Muscle layer of colon (tissue), 2 donors: ENCODE measurements at regions not wholly inside any gene's neighbourhood (a gene's known extent, or its start where the extent isn't known, plus 50 kb on each side); places are given as distances from the start of the nearest gene placed in this dataset.

Experiments used
- H3K27ac ChIP-seq: one replicate; pipeline ENCODE4 v1.7.0; 2013; ENCODE audit warnings: low read depth, mild to moderate bottlenecking, low read length, moderate library complexity
- H3K27me3 ChIP-seq, 2 donors: one replicate each; pipeline ENCODE4 v1.7.0; 2013; ENCODE audit warnings: low read length in 2 of 2, mild to moderate bottlenecking in 2 of 2; ENCODE audit not compliant: insufficient read depth in 2 of 2, control insufficient read depth in 1 of 2
- H3K36me3 ChIP-seq: one replicate; pipeline ENCODE4 v1.7.0; 2013; ENCODE audit warnings: mild to moderate bottlenecking, low read length; ENCODE audit not compliant: insufficient read depth
- H3K4me1 ChIP-seq: one replicate; pipeline ENCODE4 v1.7.0; 2013; ENCODE audit warnings: mild to moderate bottlenecking, low read length; ENCODE audit not compliant: insufficient read depth
- H3K4me3 ChIP-seq, 2 donors: one replicate each; pipeline ENCODE4 v1.7.0; 2013; ENCODE audit warnings: low read length in 2 of 2, low read depth in 1 of 2, mild to moderate bottlenecking in 1 of 2, moderate library complexity in 1 of 2
- H3K9ac ChIP-seq: one replicate; pipeline ENCODE4 v1.7.0; 2013; ENCODE audit warnings: low read length
- H3K9me3 ChIP-seq: one replicate; pipeline ENCODE4 v1.7.0; 2013; ENCODE audit warnings: mild to moderate bottlenecking, low read length
- donor health status: abdominal sarcoma.
- donor health status: Adenocarcinoma of cecum.

DNA sequence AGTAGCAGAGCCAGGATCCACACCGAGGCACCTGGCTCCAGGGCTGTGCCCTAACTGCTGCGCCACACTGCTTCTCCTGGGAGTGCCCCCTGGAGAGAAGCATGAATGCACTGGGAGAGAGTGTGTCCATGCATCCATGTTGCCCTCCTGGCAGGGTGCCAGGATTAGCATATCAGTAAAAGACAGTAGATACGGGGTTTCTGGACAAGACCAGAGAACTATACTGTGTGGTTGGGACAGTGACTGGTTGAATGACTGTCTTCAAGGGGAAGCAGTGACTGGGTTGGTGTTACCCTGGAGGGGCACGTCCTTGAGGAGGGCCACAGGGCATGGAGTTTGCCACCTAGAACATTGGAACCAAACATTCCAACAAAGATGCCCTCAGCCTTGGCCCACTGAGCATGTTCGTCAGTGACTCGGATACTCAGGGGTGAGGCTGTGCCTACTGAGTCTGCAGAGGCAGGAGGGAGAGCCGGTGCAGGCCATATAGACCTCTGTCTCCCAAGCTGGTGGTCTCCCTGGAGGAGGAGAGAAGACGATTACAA is 288.8 kb downstream of the CDC5L start:
- Histone ChIP-seq H3K4me3 (no peak overlapping the region), H3K27ac (no peak overlapping the region), H3K9ac (no peak overlapping the region), H3K36me3 (no peaks in the 10 kb centered on the region), H3K4me1 (no peaks in the 10 kb centered on the region), H3K27me3 (no peaks in the 10 kb centered on the region), H3K9me3 (no peaks in the 10 kb centered on the region)

DNA sequence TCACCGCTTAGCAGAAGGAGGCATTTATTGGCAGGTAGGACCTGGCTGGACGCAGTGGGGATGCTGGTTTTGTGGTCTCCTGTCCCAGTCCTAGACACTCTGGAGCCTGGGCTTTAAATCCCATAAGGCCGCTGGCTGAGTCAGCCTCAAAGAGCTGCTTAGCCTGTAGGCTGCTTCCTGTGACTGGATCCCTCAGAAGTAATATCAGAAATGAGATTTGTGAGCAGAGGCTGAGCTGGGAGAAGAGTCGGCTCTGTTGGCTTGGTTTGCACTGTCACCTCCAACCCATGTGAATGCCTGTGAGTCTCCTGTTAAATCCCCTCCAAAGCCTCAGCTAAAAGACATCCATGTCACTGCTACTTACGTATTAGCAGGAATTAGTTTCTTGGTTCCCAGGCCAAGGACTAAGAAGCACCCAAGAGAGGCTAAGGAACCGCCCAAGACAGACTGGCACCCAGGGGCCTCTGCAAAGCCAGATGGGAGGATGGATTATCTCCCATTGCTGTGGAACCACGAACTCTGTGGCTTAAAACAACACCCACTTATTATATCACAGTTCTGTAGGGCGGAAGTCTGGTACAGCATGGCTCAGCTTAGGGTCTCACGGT is 289.4 kb downstream of the CDC5L start:
- Histone ChIP-seq H3K9ac (no peak overlapping the region), H3K4me3 (no peak overlapping the region), H3K36me3 (no peaks in the 10 kb centered on the region), H3K27ac (no peak overlapping the region), H3K27me3 (no peaks in the 10 kb centered on the region), H3K4me1 (no peaks in the 10 kb centered on the region), H3K9me3 (no peaks in the 10 kb centered on the region)

DNA sequence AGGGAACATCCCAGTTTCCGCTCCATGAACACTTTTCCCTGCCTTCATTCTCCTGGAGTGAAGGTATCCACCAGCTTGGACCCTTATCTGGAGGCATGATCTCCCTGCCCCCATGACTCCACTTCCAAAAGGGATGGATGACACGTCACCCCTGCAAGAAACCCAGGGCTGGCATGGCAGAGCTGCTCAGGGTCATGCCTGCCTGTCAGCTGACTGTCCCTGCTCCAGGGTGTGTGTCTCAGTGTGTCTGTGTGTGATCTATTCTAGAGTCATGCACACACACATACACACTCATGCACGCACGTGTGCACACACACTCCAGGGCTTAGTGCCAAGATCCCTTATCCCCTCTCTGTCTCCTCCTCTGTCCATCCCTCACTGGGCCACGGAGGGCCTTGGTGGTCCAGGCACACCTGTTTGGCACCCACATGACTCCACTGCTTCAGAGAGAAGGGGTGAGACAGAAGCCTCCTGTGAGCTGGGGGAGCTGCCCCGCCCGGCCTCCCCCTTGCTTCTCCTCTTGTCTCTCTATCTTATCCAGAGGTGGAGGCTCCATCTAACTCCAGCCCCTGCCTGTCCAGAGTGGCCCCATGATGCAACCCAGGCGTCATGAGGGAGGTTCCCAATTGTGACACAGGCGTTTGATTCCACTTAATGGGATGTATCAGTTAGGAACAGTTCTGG is 290.9 kb downstream of the CDC5L start:
- H3K9me3 ChIP-seq, result no peaks in the 10 kb centered on the region
- H3K9ac ChIP-seq, result no peak overlapping the region
- no peak overlapping the region for H3K4me3 ChIP-seq
- no peaks in the 10 kb centered on the region for H3K4me1 ChIP-seq
- H3K27me3 ChIP-seq, result no peaks in the 10 kb centered on the region
- H3K36me3 ChIP-seq, result no peaks in the 10 kb centered on the region
- H3K27ac ChIP-seq, result no peak overlapping the region

DNA sequence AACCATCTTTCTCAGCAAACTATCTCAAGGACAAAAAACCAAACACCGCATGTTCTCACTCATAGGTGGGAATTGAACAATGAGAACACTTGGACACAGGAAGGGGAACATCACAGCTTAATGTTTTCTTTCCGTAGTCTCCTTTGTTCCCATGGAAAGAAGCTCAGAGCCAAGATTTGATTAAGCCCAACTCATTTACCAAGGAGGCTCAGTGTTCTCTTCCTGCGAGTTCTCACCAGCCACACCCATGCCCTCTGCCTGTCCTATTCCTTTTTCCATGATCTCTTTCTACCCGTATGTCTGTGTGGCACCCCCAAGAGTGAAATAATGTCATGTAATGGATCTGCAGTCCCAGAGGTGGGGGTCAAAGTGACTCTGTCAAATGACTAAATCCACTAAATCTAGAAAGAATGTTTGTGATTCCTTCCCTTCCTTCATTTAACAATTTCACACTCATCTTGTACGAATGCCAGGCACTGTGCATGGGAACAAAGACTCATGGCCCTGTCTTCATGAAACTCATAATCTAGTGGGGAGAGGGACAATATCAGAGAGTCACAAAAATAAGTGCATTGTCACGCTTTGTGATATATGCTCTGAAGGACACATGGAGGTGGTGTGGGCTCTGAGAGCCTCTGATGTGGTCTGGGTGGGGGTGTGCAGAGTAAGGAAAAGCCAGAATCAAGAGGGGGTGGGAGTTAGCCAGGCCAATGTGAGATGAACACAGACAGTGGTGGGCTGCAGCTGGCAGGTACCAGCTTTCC is 292.1 kb downstream of the CDC5L start:
- no peaks in the 10 kb centered on the region for H3K36me3 ChIP-seq
- no peaks in the 10 kb centered on the region for H3K27me3 ChIP-seq
- no peaks in the 10 kb centered on the region for H3K9me3 ChIP-seq
- no peak overlapping the region for H3K4me3 ChIP-seq
- H3K27ac ChIP-seq, result no peak overlapping the region
- no peak overlapping the region for H3K9ac ChIP-seq
- H3K4me1 ChIP-seq, result no peaks in the 10 kb centered on the region

DNA sequence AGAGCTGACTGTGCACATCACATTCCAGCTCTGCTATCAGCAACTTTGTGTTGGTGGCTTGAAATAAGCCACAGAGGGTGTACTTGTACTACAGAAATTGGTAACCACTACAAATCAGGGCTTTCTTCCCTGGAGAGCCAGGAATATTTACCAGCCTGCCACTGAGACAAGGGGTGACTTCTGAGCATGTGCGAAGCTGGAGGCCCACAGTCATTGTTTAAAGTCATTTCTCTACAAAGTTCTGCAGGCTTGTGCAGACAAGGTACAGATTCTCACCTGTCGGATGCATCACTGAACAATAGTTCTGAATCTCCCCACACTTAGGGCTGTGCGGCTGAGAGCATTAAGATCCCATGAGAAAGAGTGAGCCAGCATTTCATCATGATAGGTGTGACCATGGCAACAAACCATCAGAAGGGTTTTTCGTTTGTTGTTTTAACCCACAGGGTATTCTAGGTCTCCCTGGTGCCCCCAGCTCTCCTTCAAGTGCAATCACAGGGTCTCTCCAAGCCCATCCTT is 292.8 kb downstream of the CDC5L start:
- Histone ChIP-seq H3K36me3 (no peaks in the 10 kb centered on the region), H3K4me1 (no peaks in the 10 kb centered on the region), H3K27ac (no peak overlapping the region), H3K4me3 (no peak overlapping the region), H3K9ac (no peak overlapping the region), H3K27me3 (no peaks in the 10 kb centered on the region), H3K9me3 (no peaks in the 10 kb centered on the region)

DNA sequence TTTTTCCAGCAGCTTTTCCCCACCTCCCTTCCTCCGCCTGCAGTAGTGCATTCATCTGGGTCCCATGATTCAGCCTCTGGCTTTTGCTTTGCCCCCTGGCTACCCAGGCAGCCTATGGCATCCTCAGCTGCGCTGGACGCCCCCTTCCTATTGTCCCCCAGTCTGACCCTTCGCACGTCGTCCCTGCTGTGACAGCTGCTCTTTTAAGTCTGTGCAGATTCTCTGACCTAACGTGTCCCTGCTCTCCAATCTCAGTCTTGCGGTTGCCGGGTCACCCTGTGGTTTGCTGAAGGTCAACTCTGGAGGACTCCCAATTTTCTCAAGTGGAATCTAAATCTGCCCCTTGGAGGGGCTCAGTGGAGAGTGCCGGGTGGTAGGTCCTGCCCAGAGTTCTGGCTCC is 294.3 kb downstream of the CDC5L start:
- no peaks in the 10 kb centered on the region for H3K4me1 ChIP-seq
- no peaks in the 10 kb centered on the region for H3K27me3 ChIP-seq
- H3K27ac ChIP-seq, result no peak overlapping the region
- no peaks in the 10 kb centered on the region for H3K9me3 ChIP-seq
- H3K4me3 ChIP-seq, result no peak overlapping the region
- no peak overlapping the region for H3K9ac ChIP-seq
- H3K36me3 ChIP-seq, result no peaks in the 10 kb centered on the region

DNA sequence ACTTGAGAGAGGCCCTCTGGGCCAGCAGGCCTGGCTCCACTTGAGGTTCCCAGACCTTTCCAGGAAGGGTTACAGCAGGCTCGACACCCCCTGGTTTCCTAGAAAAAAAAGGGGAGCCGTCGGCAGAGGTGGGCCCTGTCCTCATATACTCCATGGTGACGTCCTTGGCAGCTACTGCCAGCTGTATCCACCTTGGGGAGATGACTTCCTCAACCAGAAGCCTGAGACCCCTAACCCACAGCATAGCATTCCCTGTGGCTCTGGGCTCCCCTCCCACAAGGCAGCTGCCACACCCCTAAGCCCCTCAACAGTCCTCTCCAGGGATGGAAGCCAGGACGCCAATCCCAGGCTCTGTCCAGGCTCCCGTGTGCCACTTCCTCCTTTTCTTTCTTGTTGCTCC is 294.8 kb downstream of the CDC5L start:
- no peak overlapping the region for H3K27ac ChIP-seq
- H3K36me3 ChIP-seq, result no peaks in the 10 kb centered on the region
- no peaks in the 10 kb centered on the region for H3K4me1 ChIP-seq
- H3K9me3 ChIP-seq, result no peaks in the 10 kb centered on the region
- H3K4me3 ChIP-seq, result no peak overlapping the region
- H3K27me3 ChIP-seq, result no peaks in the 10 kb centered on the region
- no peak overlapping the region for H3K9ac ChIP-seq

DNA sequence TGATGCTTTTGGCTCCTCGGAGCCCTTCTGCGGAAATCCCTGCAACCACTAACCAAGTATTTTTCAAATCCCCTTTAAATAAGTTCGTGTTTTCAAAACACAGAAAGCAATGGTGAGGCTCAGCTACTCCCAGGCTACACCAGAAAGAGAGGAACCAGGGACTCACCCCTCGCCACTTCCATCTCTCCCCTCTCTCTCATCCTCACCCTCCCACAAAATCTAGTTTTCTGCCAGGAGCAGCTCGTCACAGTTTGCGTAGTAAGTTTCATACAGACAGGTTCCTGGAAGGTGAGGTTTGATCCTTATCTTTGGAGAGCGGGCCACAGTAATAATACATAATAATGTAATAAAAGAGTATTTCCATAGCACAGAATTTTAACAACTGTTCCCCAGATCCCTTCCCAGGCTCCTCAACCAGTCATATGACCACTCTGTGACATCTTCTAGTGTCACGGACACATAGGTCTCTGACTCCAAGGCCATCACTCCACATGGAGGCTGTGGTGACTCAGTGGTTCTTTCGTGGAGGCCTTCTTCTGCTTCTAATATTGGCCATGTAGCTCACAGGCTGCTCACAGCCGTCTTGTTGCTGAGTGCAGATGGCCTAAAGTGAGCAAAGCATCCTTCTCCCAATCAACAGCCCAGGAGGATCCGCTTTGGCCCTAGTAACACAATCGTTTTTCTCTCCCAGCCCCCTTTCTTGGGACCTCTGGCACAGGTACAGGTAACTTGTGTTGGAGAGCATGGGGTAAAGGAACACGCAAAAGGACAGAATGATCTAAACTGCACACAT is 295.7 kb downstream of the CDC5L start:
- Histone ChIP-seq H3K9ac (no peak overlapping the region), H3K27me3 (no peaks in the 10 kb centered on the region), H3K9me3 (no peaks in the 10 kb centered on the region), H3K27ac (no peak overlapping the region), H3K36me3 (no peaks in the 10 kb centered on the region), H3K4me3 (no peak overlapping the region), H3K4me1 (no peaks in the 10 kb centered on the region)

DNA sequence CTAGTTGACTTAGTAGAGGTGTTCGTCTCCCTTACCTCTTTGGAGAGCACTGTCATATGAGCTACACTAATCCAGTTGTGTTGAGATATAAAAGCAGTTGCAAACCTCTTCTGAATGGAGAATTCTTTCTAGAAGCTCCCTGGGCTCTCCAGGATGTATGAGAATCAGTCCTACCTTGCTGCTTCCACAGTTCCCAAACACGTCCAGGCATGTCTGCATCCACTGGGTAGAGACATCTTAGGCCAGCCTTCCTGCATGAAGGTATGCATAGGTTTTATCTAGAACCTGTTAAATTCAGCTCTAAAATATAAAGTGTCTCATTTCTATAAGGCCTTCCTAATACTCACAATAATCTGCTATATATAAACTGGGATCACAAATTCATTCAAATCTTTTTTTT is 297.7 kb downstream of the CDC5L start:
- Histone ChIP-seq H3K9me3 (no peaks in the 10 kb centered on the region), H3K36me3 (no peaks in the 10 kb centered on the region), H3K27ac (no peak overlapping the region), H3K4me1 (no peaks in the 10 kb centered on the region), H3K9ac (no peak overlapping the region), H3K4me3 (no peak overlapping the region), H3K27me3 (no peaks in the 10 kb centered on the region)

DNA sequence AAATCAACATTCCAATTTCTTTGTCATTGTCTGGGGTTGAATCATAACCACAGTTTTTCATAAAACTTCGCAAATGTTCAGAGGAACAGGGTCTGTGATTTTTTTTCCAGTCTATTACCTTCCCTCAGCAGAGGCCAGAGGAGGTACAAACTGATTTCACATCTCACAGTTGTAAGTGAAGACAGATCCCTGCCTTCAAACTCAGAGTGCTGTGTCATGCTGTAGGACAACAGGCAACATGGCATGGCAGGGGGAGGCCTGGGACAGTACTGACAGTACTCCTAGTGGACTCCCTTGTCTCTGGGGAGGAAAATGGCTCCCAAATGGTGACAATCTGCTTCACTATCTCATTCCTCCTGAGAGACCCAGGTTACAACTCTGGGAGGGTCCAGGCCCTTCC is 308.6 kb downstream of the CDC5L start:
- no peak overlapping the region for H3K9ac ChIP-seq
- H3K27me3 ChIP-seq, result no peaks in the 10 kb centered on the region
- H3K36me3 ChIP-seq, result no peaks in the 10 kb centered on the region
- H3K4me1 ChIP-seq, result peaks cover 12% of the 10 kb centered on the region
- no peak overlapping the region for H3K4me3 ChIP-seq
- H3K27ac ChIP-seq, result no peak overlapping the region
- H3K9me3 ChIP-seq, result no peaks in the 10 kb centered on the region

DNA sequence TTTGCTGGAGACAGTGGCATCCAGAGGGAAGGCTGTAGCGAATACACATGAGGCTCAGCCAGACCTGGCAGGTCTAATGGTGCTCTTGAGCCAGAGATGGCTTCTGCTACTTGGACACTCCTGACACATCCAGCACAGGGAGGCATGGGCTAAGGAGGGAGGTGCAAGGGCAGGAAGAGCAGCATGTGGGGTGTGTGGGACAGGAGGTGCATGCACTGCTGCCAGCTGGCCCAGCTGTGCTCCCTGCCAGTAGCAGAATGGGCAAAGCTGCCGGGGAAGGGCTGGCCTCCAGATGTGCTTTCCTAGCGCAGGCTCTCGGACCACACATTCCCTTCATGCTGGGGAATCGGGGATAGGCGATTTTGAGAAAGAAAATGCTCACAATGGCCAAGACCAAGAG is 309.2 kb downstream of the CDC5L start:
- peaks cover 12% of the 10 kb centered on the region for H3K4me1 ChIP-seq
- H3K27me3 ChIP-seq, result no peaks in the 10 kb centered on the region
- H3K27ac ChIP-seq, result no peak overlapping the region
- no peak overlapping the region for H3K4me3 ChIP-seq
- no peak overlapping the region for H3K9ac ChIP-seq
- H3K9me3 ChIP-seq, result no peaks in the 10 kb centered on the region
- H3K36me3 ChIP-seq, result no peaks in the 10 kb centered on the region
